ENCODE measurements at regions not wholly inside any gene's neighbourhood (a gene's known extent, or its start where the extent isn't known, plus 50 kb on each side); places are given as distances from the start of the nearest gene placed in this dataset.

- TF ChIP-seq CTCF (IDR thresholded peaks at IDR 0.05) = no peak
- no peak for TF ChIP-seq POLR2A (IDR thresholded peaks at IDR 0.05)
- no peak for TF ChIP-seq EP300 (IDR thresholded peaks at IDR 0.05)
These were observed 76.1 kb upstream of the IRF2BP2 start for GRCh38 chr1:234686035-234686434.
